Thyroid gland (tissue), 4 donors: ENCODE measurements at regions not wholly inside any gene's neighbourhood (a gene's known extent, or its start where the extent isn't known, plus 50 kb on each side); places are given as distances from the start of the nearest gene placed in this dataset.

Source experiments
- DNase-seq, 2 donors: peaks; one replicate each; pipeline ENCODE4 v3.0.0-alpha.2; 2019
- H3K27ac ChIP-seq, 3 donors: fragments of 200-600 bp; sonication (generic); 1 replicate in 2 of 3; 2 replicates in 1 of 3; pipeline ENCODE4 v1.5.1; 2016 to 2019; ENCODE audit warnings: mild to moderate bottlenecking in 1 of 3, moderate library complexity in 1 of 3
- H3K27me3 ChIP-seq: fragments of 200-600 bp; sonication (generic); one replicate; pipeline ENCODE4 v1.5.1; 2019
- H3K36me3 ChIP-seq, 2 donors: fragments of 200-600 bp; sonication (generic); one replicate each; pipeline ENCODE4 v1.5.1; 2016 to 2019
- H3K4me1 ChIP-seq, 2 donors: fragments of 200-600 bp; sonication (generic); one replicate each; pipeline ENCODE4 v1.5.1; 2017 to 2019
- H3K4me3 ChIP-seq, 3 donors: fragments of 200-600 bp; sonication (generic); replicated peaks in 1 of 3; 1 replicate in 2 of 3; 2 replicates in 1 of 3; pipeline ENCODE4 v1.5.1; 2016; ENCODE audit warnings: mild to moderate bottlenecking in 1 of 3
- H3K9me3 ChIP-seq: fragments of 200-600 bp; sonication (generic); one replicate; pipeline ENCODE4 v1.5.1; 2017
- POLR2A ChIP-seq, 2 donors: fragments of 450-650 bp; IDR thresholded peaks; one replicate each; pipeline ENCODE4 v1.6.1; 2017; ENCODE audit warnings: antibody characterized with exemption in 2 of 2, mild to moderate bottlenecking in 2 of 2, moderate library complexity in 1 of 2
- WGBS, 2 donors: methylation state at CpG; one replicate each; pipeline ENCODE4 v1.1.5; 2017; 5-methylcytosine and 5-hydroxymethylcytosine counted together
- intact Hi-C: fragments of 100-400 bp; cut with DNase I; formaldehyde crosslinking; loops from one replicate; pipeline ENCODE4 v1.15.1; 2023
- TF ChIP-seq, protein P1 (sequence below), 6 experiments: fragments of 200-600 bp in 3 of 6; fragments of 450-650 bp in 3 of 6; sonication (generic) in 3 of 6; IDR thresholded peaks; one replicate each; pipeline ENCODE4 v1.5.1; 2016 to 2019; ENCODE audit warnings: antibody characterized with exemption in 6 of 6, mild to moderate bottlenecking in 2 of 6, inconsistent platforms in 1 of 6, moderate library complexity in 1 of 6

DNA sequence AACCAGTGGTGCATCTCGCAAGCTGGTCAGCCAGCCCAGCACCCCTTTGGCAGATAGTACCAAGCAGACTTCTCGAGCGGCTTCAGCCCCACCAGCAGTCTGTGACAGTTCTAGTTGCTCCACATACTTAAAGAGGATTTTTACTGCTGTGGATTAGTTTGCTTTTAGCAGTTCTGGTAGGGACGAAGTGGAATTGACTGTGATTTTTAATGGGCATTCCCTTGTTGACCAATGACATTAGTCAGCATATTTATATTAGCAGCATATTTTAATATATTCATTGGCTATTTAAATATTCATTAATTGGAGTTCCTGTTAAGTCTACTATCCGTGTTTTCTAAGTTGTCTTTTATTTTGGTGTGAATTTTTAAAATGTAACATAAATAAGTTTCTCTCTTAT lies 500.9 kb upstream of the FAT1 start:
- no peak for DNase-seq
- Histone ChIP-seq H3K4me1 (no peaks in the 10 kb centered on the region), H3K4me3 (no peak overlapping the region), H3K27me3 (no peaks in the 10 kb centered on the region), H3K36me3 (no peaks in the 10 kb centered on the region), H3K27ac (no peak overlapping the region), H3K9me3 (no peaks in the 10 kb centered on the region)
- TF ChIP-seq, protein P1, sequence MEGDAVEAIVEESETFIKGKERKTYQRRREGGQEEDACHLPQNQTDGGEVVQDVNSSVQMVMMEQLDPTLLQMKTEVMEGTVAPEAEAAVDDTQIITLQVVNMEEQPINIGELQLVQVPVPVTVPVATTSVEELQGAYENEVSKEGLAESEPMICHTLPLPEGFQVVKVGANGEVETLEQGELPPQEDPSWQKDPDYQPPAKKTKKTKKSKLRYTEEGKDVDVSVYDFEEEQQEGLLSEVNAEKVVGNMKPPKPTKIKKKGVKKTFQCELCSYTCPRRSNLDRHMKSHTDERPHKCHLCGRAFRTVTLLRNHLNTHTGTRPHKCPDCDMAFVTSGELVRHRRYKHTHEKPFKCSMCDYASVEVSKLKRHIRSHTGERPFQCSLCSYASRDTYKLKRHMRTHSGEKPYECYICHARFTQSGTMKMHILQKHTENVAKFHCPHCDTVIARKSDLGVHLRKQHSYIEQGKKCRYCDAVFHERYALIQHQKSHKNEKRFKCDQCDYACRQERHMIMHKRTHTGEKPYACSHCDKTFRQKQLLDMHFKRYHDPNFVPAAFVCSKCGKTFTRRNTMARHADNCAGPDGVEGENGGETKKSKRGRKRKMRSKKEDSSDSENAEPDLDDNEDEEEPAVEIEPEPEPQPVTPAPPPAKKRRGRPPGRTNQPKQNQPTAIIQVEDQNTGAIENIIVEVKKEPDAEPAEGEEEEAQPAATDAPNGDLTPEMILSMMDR (IDR thresholded peaks at IDR 0.05): no peak
- TF ChIP-seq POLR2A (IDR thresholded peaks at IDR 0.05): no peak
- WGBS, 2 donors: 63 to 68% methylated on average over 5 of the region's 5 CpGs
- intact Hi-C loops: no loop called here

DNA sequence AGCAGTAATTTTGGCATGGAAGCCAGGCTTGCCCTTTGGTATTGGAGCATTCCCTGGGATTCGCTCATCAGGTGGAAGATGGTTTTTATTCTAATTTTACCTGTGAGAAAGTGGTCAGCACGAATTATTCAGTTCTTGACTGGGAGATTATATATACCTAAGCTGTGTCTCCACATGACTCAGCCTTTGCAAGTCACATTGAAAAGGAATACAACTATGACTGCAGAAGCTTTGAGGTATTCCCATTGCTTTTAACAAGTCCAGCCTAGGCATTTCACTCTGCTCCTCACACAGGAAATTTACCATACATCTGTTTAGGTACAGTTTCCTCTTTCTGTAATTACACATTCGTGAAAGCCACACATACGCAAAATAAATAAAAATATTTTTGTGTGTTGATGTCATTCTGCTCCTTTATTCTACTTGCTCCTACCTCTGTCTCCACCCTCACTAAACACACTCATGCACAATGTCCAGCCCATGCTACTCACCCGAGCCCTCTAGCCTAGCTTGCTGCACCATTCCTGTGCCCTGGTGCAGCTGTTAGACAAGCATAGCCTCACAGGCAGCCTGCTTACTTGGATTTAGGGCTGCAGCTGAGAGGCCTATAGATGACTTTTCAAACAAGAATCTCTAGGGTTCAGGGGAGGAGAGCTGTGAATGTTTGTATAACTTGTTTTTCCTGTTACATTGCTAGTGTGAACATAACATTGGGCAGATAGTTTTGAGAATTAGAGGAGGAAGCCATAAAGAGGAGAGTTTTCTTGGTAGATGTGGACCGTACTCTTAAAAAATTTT lies 504.4 kb upstream of the FAT1 start:
- H3K4me1 ChIP-seq: no peaks in the 10 kb centered on the region
- no peak overlapping the region for H3K4me3 ChIP-seq
- no peaks in the 10 kb centered on the region for H3K9me3 ChIP-seq
- no peak for DNase-seq
- H3K27me3 ChIP-seq: no peaks in the 10 kb centered on the region
- H3K27ac ChIP-seq: no peak overlapping the region
- H3K36me3 ChIP-seq: no peaks in the 10 kb centered on the region
- intact Hi-C loops: no loop called here
- WGBS, 2 donors: 74 to 79% methylated on average over 6 of the region's 6 CpGs
- TF ChIP-seq POLR2A (IDR thresholded peaks at IDR 0.05): no peak
- TF ChIP-seq, protein P1 (IDR thresholded peaks at IDR 0.05): no peak

DNA sequence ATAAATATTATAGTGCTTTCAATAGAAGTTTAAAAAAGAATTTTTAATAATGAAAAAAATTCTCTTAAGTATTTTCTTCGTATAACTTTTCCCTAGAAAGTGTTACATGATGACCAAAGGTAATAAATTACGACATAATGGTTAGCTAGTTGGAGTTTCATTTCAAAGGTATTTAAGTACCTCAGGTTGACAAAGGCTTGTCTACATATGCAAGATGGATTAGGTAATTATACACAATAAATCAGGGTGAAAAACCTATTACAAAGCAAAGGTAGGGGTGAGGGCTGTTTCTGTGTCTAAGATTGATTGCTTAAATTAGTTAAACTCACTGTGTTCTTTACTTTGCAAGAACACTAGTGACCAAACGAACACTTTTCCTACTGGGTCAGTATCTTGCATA lies 508.5 kb upstream of the FAT1 start:
- H3K4me3 ChIP-seq: no peak overlapping the region
- H3K36me3 ChIP-seq: no peaks in the 10 kb centered on the region
- no peaks in the 10 kb centered on the region for H3K27me3 ChIP-seq
- no peaks in the 10 kb centered on the region for H3K4me1 ChIP-seq
- no peaks in the 10 kb centered on the region for H3K9me3 ChIP-seq
- H3K27ac ChIP-seq: no peak overlapping the region
- no peak for DNase-seq
- 73 to 83% methylated on average over 3 of the region's 3 CpGs for WGBS, 2 donors
- intact Hi-C loops: no loop called here
- TF ChIP-seq POLR2A (IDR thresholded peaks at IDR 0.05): no peak
- TF ChIP-seq, protein P1 (IDR thresholded peaks at IDR 0.05): no peak

DNA sequence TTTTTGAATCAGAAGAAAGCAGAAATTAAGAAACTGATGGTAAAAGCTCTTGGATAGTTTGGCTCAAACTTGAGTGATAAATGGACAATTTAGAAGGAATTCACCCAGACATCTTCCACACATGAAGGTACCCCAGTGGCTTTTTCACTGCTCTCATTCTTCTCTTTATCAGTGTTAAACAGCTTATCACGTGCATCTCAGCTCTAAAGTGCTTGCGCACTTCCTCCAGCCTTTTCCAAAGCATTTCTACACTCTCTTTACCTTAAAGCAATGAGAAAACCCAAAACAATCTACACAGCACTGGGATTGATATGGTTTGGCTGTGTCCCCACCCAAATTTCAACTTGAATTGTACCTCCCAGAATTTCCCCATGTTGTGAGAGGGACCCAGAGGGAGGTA lies 509.1 kb upstream of the FAT1 start:
- Histone ChIP-seq H3K27me3 (no peaks in the 10 kb centered on the region), H3K4me1 (no peaks in the 10 kb centered on the region), H3K9me3 (no peaks in the 10 kb centered on the region), H3K36me3 (no peaks in the 10 kb centered on the region), H3K4me3 (no peak overlapping the region), H3K27ac (no peak overlapping the region)
- WGBS, 2 donors: 72 to 73% methylated on average over 2 of the region's 2 CpGs
- TF ChIP-seq, protein P1 (IDR thresholded peaks at IDR 0.05): no peak
- TF ChIP-seq POLR2A (IDR thresholded peaks at IDR 0.05): no peak
- no peak for DNase-seq
- intact Hi-C loops: no loop called here

DNA sequence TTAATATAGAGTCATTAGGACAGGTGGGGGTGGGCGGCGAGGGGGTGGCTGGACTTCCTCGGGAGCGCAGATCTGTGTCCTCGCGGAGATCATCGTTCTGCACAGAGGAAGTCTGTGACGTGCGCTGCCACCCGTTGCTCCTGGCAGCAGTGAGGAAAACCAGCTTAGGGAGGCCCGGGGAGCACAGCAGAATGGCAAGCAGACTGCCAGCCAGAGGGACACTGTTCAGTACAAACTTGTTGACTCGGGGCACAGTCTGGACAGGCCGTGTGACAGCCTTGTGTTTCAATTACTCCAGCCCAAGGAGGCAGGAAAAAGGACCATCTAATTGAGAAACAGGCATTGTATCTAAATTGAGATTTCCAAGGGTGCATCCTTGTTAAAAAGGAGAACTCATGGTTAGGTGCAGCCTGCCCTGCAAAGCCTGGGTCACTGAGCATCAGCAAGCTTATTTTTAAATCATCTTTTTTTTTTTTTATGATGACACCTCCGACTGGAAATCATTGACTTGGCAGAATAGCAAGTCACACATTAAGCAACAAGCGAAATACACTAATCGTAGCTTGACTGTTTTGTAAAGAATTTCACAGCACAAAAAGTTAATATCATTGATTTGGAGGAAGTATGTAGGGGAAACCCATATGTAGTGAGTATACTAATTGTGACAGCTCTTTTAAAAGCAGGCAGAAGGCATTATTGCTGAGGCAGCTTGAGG lies 512.0 kb upstream of the FAT1 start:
- intact Hi-C loops: no loop called here

More for the DNA sequence above, 512.0 kb upstream of the FAT1 start:
- Histone ChIP-seq H3K27ac (no peak overlapping the region), H3K9me3 (no peaks in the 10 kb centered on the region), H3K4me1 (no peaks in the 10 kb centered on the region), H3K27me3 (no peaks in the 10 kb centered on the region), H3K4me3 (no peak overlapping the region), H3K36me3 (no peaks in the 10 kb centered on the region)
- TF ChIP-seq POLR2A (IDR thresholded peaks at IDR 0.05): no peak
- TF ChIP-seq, protein P1 (IDR thresholded peaks at IDR 0.05): no peak
- WGBS, 2 donors: 72 to 77% methylated on average over 16 of the region's 16 CpGs
- no peak for DNase-seq
